ENCODE measurements at regions not wholly inside any gene's neighbourhood (a gene's known extent, or its start where the extent isn't known, plus 50 kb on each side); places are given as distances from the start of the nearest gene placed in this dataset.
A peak's percentile ranks its signal among the peaks of the same experiment; 100 is the strongest.

- no peak overlapping the region for H3K23ac ChIP-seq (ENCODE audit: insufficient read length)
- H3K79me2 ChIP-seq (ENCODE audit: control insufficient read depth in 1 of 2, insufficient read depth in 2 of 2, low read length in 2 of 2) = no peaks in the 10 kb centered on the region
- no peaks in the 10 kb centered on the region for H3K79me1 ChIP-seq (ENCODE audit: low read depth, low read length)
- CTCF ChIA-PET (ENCODE audit: partially characterized antibody) = interaction anchor here (0.9 to 1.0 kb wide), 2 partner anchors 11 to 196 kb away, joined by 3 read pairs; no protein-coding TSS in a partner anchor
- H3K4me3 ChIP-seq (ENCODE audit: extremely low read depth in 1 of 4, insufficient read depth in 2 of 4, low read depth in 3 of 4, low read length in 4 of 4) = no peak overlapping the region
- DNase-seq (ENCODE audit: low read depth in 1 of 2, low spot score in 2 of 2) (no peak), FAIRE-seq (no peak)
- H2BK120ac ChIP-seq (replicated peaks; ENCODE audit: low read depth, low read length) = no peak overlapping the region
- H4K8ac ChIP-seq (ENCODE audit: extremely low read depth, insufficient read depth, low read length) = no peak overlapping the region
- no peak overlapping the region for H2BK15ac ChIP-seq (ENCODE audit: low read length)
- no peak overlapping the region for H2BK5ac ChIP-seq (ENCODE audit: low read depth, low read length)
- no peak overlapping the region for H4K91ac ChIP-seq (replicated peaks; ENCODE audit: insufficient read length, low read length)
- H2BK20ac ChIP-seq (ENCODE audit: low read length) = no peak overlapping the region
- H3K14ac ChIP-seq (ENCODE audit: insufficient read length) = no peak overlapping the region
- H3K27ac ChIP-seq (ENCODE audit: low read depth, low read length) = no peak overlapping the region
- no peaks in the 10 kb centered on the region for H3K36me3 ChIP-seq (ENCODE audit: control insufficient read depth in 2 of 4, insufficient read depth in 4 of 4, low read length in 3 of 4)
- no peaks in the 10 kb centered on the region for H3K27me3 ChIP-seq (replicated peaks in 1 of 4; ENCODE audit: control insufficient read depth in 3 of 4, extremely low read depth in 1 of 4, insufficient read depth in 3 of 4, low read length in 3 of 4)
- H4K20me1 ChIP-seq (replicated peaks in 1 of 2; ENCODE audit: control insufficient read depth in 1 of 2, insufficient read depth in 2 of 2, low read length in 2 of 2) = no peaks in the 10 kb centered on the region
- H3K9ac ChIP-seq (replicated peaks in 1 of 4; ENCODE audit: extremely low read depth in 1 of 4, low read depth in 3 of 4, low read length in 3 of 4) = no peak overlapping the region
- no peak overlapping the region for H2AK5ac ChIP-seq (ENCODE audit: low read depth, low read length)
- H3K23me2 ChIP-seq (ENCODE audit: low read depth, low read length) = no peaks in the 10 kb centered on the region
- H2BK12ac ChIP-seq (ENCODE audit: low read depth, low read length) = no peak overlapping the region
- POLR2A ChIA-PET (ENCODE audit: partially characterized antibody) = no interaction called here
- no peaks in the 10 kb centered on the region for H3K4me1 ChIP-seq (replicated peaks in 1 of 4; ENCODE audit: control insufficient read depth in 3 of 4, insufficient read depth in 4 of 4, low read length in 3 of 4)
- 78% methylated on average over 1 of the region's 1 CpG; no CpG with 5 or more reads in 1 of the 2 experiments for WGBS, 2 experiments (ENCODE audit: extremely low coverage in 1 of 2, insufficient coverage in 1 of 2, insufficient read length in 1 of 2, insufficient replicate concordance in 2 of 2, low coverage in 1 of 2, low lambda C conversion rate in 2 of 2, missing lambda C conversion rate in 1 of 2)
- H4K5ac ChIP-seq (ENCODE audit: insufficient read length, low read depth, low read length) = no peak overlapping the region
- H3K56ac ChIP-seq (replicated peaks; ENCODE audit: insufficient read length, low read depth, low read length) = no peak overlapping the region
- H3K18ac ChIP-seq (ENCODE audit: extremely low read depth, low read length) = no peak overlapping the region
- peak overlapping the region; percentile 84; the same call in 1 of the 2 replicates for H2AFZ ChIP-seq (ENCODE audit: low read length)
- no peak overlapping the region for H3K4ac ChIP-seq (replicated peaks; ENCODE audit: insufficient read length, low read depth, low read length)
- H3K9me3 ChIP-seq (ENCODE audit: insufficient read depth in 2 of 2, low read depth in 1 of 2, low read length in 1 of 2) = no peaks in the 10 kb centered on the region
- H3K4me2 ChIP-seq (ENCODE audit: insufficient read depth in 1 of 2, low read depth in 2 of 2, low read length in 2 of 2) = no peak overlapping the region
- TF ChIP-seq SP1 (IDR thresholded peaks at IDR 0.05; ENCODE audit: low read depth, low read length) (no peak), RBBP5 (IDR thresholded peaks at IDR 0.05; ENCODE audit: borderline replicate concordance, low read depth, low read length) (no peak), GABPA (IDR thresholded peaks at IDR 0.05; ENCODE audit: borderline replicate concordance, insufficient read depth, low read length) (no peak)
Observed at GRCh38 chr4:162841753-162842152, 324.9 kb downstream of the NAF1 start.

Measured in H1 (cell line).